GM23248 (cell line): ENCODE measurements at regions not wholly inside any gene's neighbourhood (a gene's known extent, or its start where the extent isn't known, plus 50 kb on each side); places are given as distances from the start of the nearest gene placed in this dataset.

Experiments used
- DNase-seq: peaks from one replicate; pipeline ENCODE4 v3.0.0-alpha.2; 2015
- H2AFZ ChIP-seq: fragments of 200-600 bp; sonication (generic); 2 replicates; pipeline ENCODE4 v1.6.1; 2016; ENCODE audit warnings: antibody characterized with exemption
- H3F3A ChIP-seq: fragments of 200-600 bp; sonication (generic); 2 replicates; pipeline ENCODE4 v1.6.1; 2016; ENCODE audit warnings: mild to moderate bottlenecking, antibody characterized with exemption, mixed run types; ENCODE audit not compliant: insufficient read depth
- H3K27ac ChIP-seq: fragments of 200-600 bp; sonication (generic); 2 replicates; pipeline ENCODE4 v1.5.1; 2016; ENCODE audit warnings: mild to moderate bottlenecking
- H3K27me3 ChIP-seq: fragments of 200-600 bp; sonication (generic); replicated peaks from 2 replicates; pipeline ENCODE4 v1.6.1; 2016; ENCODE audit warnings: mild to moderate bottlenecking; ENCODE audit not compliant: insufficient read depth
- H3K36me3 ChIP-seq: fragments of 200-600 bp; sonication (generic); 2 replicates; pipeline ENCODE4 v1.6.1; 2016; ENCODE audit warnings: low read depth, mild to moderate bottlenecking
- H3K4me1 ChIP-seq: fragments of 200-600 bp; sonication (generic); 2 replicates; pipeline ENCODE4 v1.6.1; 2016; ENCODE audit warnings: mild to moderate bottlenecking; ENCODE audit not compliant: insufficient read depth
- H3K4me2 ChIP-seq: fragments of 200-600 bp; sonication (generic); one replicate; pipeline ENCODE4 v1.6.1; 2016; ENCODE audit warnings: mild to moderate bottlenecking; ENCODE audit not compliant: unreplicated experiment
- H3K4me3 ChIP-seq: fragments of 200-600 bp; sonication (generic); 2 replicates; pipeline ENCODE4 v1.5.1; 2016; ENCODE audit warnings: mild to moderate bottlenecking
- H3K79me2 ChIP-seq: fragments of 200-600 bp; sonication (generic); 2 replicates; pipeline ENCODE4 v1.6.1; 2016; ENCODE audit warnings: mild to moderate bottlenecking; ENCODE audit not compliant: insufficient read depth
- H3K9ac ChIP-seq: fragments of 200-600 bp; sonication (generic); 2 replicates; pipeline ENCODE4 v1.6.1; 2016; ENCODE audit warnings: mild to moderate bottlenecking
- H3K9me2 ChIP-seq: fragments of 200-600 bp; sonication (generic); 2 replicates; pipeline ENCODE4 v1.6.1; 2016; ENCODE audit warnings: mixed run types, mild to moderate bottlenecking, moderate library complexity; ENCODE audit not compliant: insufficient read depth
- H3K9me3 ChIP-seq: fragments of 200-600 bp; sonication (generic); one replicate; pipeline ENCODE4 v1.6.1; 2017; ENCODE audit warnings: low read depth
- H4K20me1 ChIP-seq: fragments of 200-600 bp; sonication (generic); 2 replicates; pipeline ENCODE4 v1.6.0; 2016; ENCODE audit not compliant: insufficient read depth
- EZH2 ChIP-seq: fragments of 200-600 bp; sonication (generic); IDR thresholded peaks from 2 replicates; pipeline ENCODE4 v1.6.1; 2018; ENCODE audit warnings: antibody characterized with exemption, mild to moderate bottlenecking; ENCODE audit not compliant: insufficient read depth, poor library complexity, severe bottlenecking
- EZH2phosphoT487 ChIP-seq: fragments of 200-600 bp; sonication (generic); IDR thresholded peaks from 2 replicates; pipeline ENCODE4 v1.6.1; 2018; ENCODE audit warnings: antibody characterized with exemption, moderate library complexity, mild to moderate bottlenecking, low read depth; ENCODE audit not compliant: insufficient read depth
- WGBS, 2 experiments: methylation state at CpG; one replicate each; pipeline ENCODE4 v1.1.6; 2015 to 2017; ENCODE audit warnings: low lambda C conversion rate in 2 of 2, low coverage in 1 of 2; ENCODE audit errors: missing lambda C conversion rate in 2 of 2; 5-methylcytosine and 5-hydroxymethylcytosine counted together
- in situ Hi-C: fragments of 300-500 bp; cut with MboI; formaldehyde crosslinking; loops from 2 replicates; pipeline ENCODE4 v1.15.0; 2020

DNA sequence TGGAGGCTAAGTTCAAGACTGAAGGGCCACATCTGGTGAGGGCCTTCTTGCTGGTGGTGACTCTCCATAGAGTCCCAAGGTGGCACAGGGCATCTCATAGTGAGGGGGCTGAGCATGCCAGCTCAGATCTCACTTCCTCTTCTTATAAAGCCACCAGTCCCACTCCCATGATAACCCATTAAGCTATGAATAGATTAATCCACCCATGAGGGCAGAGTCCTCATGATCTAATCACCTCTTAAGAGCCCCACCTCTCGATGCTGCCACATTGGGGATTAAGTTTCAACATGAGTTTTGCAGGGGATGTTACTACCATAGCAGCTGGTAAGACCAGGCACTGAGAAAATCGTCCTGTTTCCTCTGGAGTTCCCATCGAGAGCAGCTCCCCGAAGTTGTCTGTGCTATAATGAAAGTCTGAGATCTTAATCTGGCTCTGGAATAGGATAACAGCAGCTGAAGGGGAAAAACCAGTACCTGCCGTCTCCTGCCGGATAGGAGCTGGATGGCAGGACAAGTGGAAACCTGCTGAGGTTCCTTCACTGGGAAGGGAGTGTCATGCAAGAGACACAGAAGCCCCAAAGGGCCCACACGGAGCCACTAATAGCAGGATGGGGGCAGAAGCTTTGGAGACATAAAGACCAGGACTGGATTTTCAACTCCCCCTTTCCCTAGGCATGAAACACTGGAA is 79.5 kb upstream of the EPHB3 start:
- Histone ChIP-seq H3K4me1 (no peaks in the 10 kb centered on the region), H3K79me2 (no peaks in the 10 kb centered on the region), H3K4me3 (no peak overlapping the region), H3K9me3 (no peaks in the 10 kb centered on the region), H3F3A (no peaks in the 10 kb centered on the region), H3K27ac (no peak overlapping the region), H4K20me1 (no peaks in the 10 kb centered on the region), H3K36me3 (no peaks in the 10 kb centered on the region), H2AFZ (no peak overlapping the region), H3K4me2 (no peak overlapping the region), H3K27me3 (peaks cover 19% of the 10 kb centered on the region), H3K9ac (no peak overlapping the region), H3K9me2 (no peaks in the 10 kb centered on the region)
- 44 to 50% methylated on average over 7 of the region's 7 CpGs for WGBS, 2 experiments
- in situ Hi-C loops, result no loop called here
- TF ChIP-seq EZH2 (no peak), EZH2phosphoT487 (no peak)
- DNase-seq, result no peak

DNA sequence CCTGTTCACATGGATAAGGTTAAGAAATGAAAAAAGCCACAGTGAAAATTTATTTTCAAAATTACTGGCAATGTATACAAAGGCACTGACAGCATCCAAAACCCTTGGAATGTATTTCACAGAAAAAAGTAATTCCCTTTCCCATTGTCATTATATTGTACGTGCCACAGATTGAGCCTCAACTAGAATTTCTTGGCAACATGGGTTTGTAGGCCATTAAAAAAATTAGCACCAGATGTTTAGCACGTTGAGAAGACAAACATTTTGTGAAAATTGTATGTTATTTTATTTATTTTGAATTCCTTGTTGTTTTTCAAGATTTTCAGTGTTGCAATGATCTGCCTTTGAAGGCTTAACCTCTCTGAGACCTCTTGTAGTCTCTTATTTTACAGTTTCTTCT is 76.3 kb upstream of the EPHB3 start:
- H3K4me2 ChIP-seq, result no peak overlapping the region
- in situ Hi-C loops, result no loop called here
- H3K36me3 ChIP-seq, result no peaks in the 10 kb centered on the region
- DNase-seq, result no peak
- no peak overlapping the region for H2AFZ ChIP-seq
- H4K20me1 ChIP-seq, result no peaks in the 10 kb centered on the region
- H3K79me2 ChIP-seq, result no peaks in the 10 kb centered on the region
- H3K27me3 ChIP-seq, result peaks cover 48% of the 10 kb centered on the region
- no peaks in the 10 kb centered on the region for H3F3A ChIP-seq
- no peak for TF ChIP-seq EZH2phosphoT487
- TF ChIP-seq EZH2, result no peak
- H3K9me2 ChIP-seq, result no peaks in the 10 kb centered on the region
- no peaks in the 10 kb centered on the region for H3K4me1 ChIP-seq
- H3K27ac ChIP-seq, result no peak overlapping the region
- no peaks in the 10 kb centered on the region for H3K9me3 ChIP-seq
- 2 to 6% methylated on average over 2 of the region's 2 CpGs for WGBS, 2 experiments
- no peak overlapping the region for H3K9ac ChIP-seq
- no peak overlapping the region for H3K4me3 ChIP-seq

GRCh38 chr3:184485906-184486305 is 75.7 kb upstream of the EPHB3 start:
- TF ChIP-seq EZH2phosphoT487, result no peak
- no peak for TF ChIP-seq EZH2
- no peak overlapping the region for H3K9ac ChIP-seq
- no peaks in the 10 kb centered on the region for H3K36me3 ChIP-seq
- WGBS, 2 experiments, result 13 to 19% methylated on average over 3 of the region's 3 CpGs
- no peak overlapping the region for H3K4me3 ChIP-seq
- no peak overlapping the region for H3K27ac ChIP-seq
- DNase-seq, result no peak
- H3K4me2 ChIP-seq, result no peak overlapping the region
- H2AFZ ChIP-seq, result no peak overlapping the region
- no peaks in the 10 kb centered on the region for H3K9me3 ChIP-seq
- in situ Hi-C loops, result no loop called here
- no peaks in the 10 kb centered on the region for H3F3A ChIP-seq
- H3K4me1 ChIP-seq, result no peaks in the 10 kb centered on the region
- no peaks in the 10 kb centered on the region for H3K9me2 ChIP-seq
- H4K20me1 ChIP-seq, result no peaks in the 10 kb centered on the region
- H3K27me3 ChIP-seq, result peaks cover 53% of the 10 kb centered on the region
- no peaks in the 10 kb centered on the region for H3K79me2 ChIP-seq

DNA sequence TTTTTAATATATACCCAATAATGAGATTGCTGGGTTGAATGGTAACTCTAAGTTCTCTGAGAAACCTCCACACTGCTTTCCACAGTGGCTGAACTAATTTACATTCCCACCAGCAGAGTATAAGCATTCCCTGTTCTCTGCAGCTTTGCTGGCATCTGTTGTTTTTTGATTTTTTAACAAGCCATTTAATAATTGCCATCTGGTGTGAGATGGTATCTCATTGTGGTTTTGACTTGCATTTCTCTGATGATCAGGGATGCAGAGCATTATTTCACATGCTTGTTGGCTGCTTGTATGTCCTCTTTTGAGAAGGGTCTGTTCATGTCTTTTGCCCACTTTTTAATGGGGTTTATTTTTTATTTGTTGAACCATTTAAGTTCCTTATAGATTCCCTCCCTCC is 75.0 kb upstream of the EPHB3 start:
- TF ChIP-seq EZH2 (no peak), EZH2phosphoT487 (no peak)
- Histone ChIP-seq H4K20me1 (no peaks in the 10 kb centered on the region), H3K27me3 (peaks cover 55% of the 10 kb centered on the region)

DNA sequence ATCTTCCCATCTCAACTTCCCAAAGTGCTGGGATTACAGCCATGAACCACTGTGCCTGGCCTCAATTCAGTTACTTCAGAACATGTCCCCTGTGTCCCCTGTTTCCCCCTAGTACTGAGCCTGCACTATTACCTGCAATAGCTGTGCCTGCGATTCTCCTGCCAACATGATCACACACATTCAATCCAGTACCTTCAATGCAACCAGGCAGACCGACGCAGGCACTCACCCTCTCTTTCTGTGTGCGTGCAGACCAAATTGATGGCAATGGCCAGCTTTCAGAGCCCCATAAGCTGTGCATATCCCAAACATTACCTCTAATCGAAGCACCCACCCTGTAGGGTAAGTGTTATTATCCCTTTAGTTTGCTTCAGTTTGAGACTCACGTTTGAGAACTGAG is 73.0 kb upstream of the EPHB3 start:
- H3K27me3 ChIP-seq, result peaks cover 68% of the 10 kb centered on the region
- no peak overlapping the region for H3K4me2 ChIP-seq

More for the DNA sequence above, 75.0 kb upstream of the EPHB3 start:
- Histone ChIP-seq H3K27ac (no peak overlapping the region), H3K4me2 (no peak overlapping the region), H3K79me2 (no peaks in the 10 kb centered on the region), H3K9me2 (no peaks in the 10 kb centered on the region), H3K36me3 (no peaks in the 10 kb centered on the region), H3K9ac (no peak overlapping the region), H3F3A (no peaks in the 10 kb centered on the region), H2AFZ (no peak overlapping the region), H3K9me3 (no peaks in the 10 kb centered on the region), H3K4me1 (no peaks in the 10 kb centered on the region), H3K4me3 (no peak overlapping the region)
- in situ Hi-C loops, result no loop called here
- no peak for DNase-seq

More for the DNA sequence above, 73.0 kb upstream of the EPHB3 start:
- H3K4me1 ChIP-seq, result 0 out of 2 replicates have a peak, but pooled peaks cover 4% of the 10 kb centered on the region
- H3F3A ChIP-seq, result no peaks in the 10 kb centered on the region
- H3K27ac ChIP-seq, result no peak overlapping the region
- DNase-seq, result no peak
- WGBS, 2 experiments, result 79 to 80% methylated on average over 6 of the region's 6 CpGs
- in situ Hi-C loops, result no loop called here
- no peak for TF ChIP-seq EZH2phosphoT487
- no peak for TF ChIP-seq EZH2
- no peaks in the 10 kb centered on the region for H3K79me2 ChIP-seq
- H3K9ac ChIP-seq, result no peak overlapping the region
- H3K36me3 ChIP-seq, result no peaks in the 10 kb centered on the region
- no peak overlapping the region for H3K4me3 ChIP-seq
- no peaks in the 10 kb centered on the region for H4K20me1 ChIP-seq
- H2AFZ ChIP-seq, result no peak overlapping the region
- no peaks in the 10 kb centered on the region for H3K9me3 ChIP-seq
- no peaks in the 10 kb centered on the region for H3K9me2 ChIP-seq
